Stimulated activated CD4-positive, alpha-beta T cell treated with anti-CD3 and anti-CD28 coated beads, Interleukin-15, amount 100 ng/mL, for 24 hours (primary cell): ENCODE measurements at regions not wholly inside any gene's neighbourhood (a gene's known extent, or its start where the extent isn't known, plus 50 kb on each side); places are given as distances from the start of the nearest gene placed in this dataset.

Experiments used
- DNase-seq: peaks from one replicate; pipeline ENCODE4 v3.0.0-alpha.2; 2020

GRCh38 chr2:59961746-59962145 lies 591.7 kb downstream of the BCL11A start:
- no peak for DNase-seq

DNA sequence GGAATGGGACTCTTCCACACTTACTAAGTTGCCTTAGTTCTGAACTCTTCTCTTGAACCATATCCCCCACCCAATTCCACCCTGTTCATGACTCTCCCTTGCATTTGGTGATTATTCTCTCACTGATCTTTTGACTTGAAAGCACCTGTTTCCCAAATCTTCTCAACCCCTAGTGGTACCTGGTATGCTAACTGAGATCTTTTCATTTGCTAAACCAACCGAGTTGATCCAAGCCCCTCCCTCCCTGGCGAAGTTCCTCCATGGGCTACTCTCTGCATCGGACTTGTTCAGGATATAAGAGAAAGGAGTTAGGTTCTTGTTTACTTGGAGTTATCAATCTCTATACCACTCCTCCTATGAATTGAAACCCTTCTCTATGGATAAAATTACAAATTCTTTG lies 593.5 kb downstream of the BCL11A start:
- no peak for DNase-seq

DNA sequence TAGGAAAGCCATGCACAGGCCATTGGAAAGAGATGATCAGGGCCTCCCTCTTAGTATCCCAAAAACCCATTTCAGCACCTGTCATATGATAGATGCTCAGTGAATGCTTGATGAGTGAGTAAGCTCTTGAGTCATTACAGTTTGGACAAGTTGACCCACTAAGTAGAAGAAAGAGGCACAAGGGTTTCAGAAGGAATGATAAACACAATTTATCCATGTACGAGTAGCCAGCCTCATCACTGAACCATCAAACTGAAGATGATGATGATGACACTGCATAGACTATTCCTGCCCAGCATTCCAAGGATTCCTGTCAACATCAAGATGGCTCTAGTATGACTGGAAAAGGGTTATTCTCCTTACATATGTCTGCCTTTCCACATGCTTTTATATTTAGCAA lies 596.0 kb downstream of the BCL11A start:
- no peak for DNase-seq

DNA sequence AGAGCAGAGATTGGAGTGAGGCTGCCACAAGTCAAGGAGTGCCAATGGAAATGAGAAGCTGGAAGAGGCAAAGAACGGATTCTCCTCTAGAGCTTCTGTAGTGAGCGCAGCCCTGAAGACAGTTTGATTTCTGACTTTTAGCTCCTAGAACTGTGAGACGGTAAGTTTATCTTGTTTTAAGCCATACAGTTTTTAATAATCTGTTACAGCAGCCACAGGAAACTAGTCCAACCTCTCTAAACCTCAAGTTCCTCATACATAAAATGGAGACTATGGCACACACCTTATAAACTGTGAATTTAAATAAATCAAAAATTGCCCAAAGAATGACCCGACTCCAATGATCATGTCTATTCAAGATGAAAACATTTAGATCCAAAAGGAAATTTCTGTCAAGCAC lies 596.5 kb downstream of the BCL11A start:
- no peak for DNase-seq

DNA sequence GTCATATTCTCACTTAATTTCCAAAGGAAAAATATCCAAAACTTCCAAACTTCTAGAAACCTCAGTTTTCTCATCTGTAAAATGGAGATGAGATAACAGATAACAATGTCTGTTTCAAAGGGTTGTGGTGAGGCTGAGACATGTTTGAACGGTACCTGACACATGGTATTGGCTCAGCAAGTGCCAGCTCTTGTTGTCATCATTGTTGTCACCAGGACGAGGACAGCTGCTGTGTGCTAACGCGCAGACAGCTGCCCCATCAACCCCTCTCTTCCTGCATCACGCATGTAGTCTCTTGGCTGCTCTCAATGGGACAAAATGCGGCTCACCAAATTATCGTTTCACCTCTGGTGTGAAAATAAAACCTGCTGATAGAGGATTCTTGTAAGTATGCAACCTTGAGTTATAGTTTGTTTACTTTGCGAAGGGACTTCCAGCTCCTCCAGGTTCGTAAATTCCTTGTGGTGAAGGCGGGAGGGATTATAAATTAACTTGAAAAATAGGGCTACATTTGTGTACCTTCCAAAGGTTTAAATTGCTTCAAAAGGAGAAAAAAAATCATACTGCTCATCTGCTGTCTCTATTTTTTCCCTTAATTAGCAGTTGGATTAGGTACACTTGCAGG lies 605.4 kb downstream of the BCL11A start:
- DNase-seq = no peak

- no peak for DNase-seq
Measured at GRCh38 chr2:59947209-59947608, 606.2 kb downstream of the BCL11A start.

DNA sequence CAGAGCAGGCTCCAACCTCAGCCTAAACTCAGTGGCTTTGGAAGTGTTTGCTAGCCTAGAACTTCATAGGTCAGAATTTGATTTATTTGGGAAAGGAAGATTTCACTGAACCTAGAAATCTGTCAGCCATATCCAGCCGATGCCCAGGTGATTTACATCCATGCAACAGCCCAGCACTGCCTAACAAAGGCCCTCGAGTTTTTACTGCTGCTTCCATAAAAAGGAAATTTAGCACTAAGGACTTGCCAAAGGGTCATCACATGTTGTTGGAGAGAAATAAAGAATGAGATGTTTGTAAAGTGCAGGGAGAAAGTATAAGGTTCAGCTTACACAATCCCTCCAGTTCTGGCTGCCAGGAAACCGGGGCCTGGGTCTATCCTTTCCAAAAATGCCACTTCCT lies 614.2 kb downstream of the BCL11A start:
- no peak for DNase-seq

GRCh38 chr2:59938181-59938580 lies 615.3 kb downstream of the BCL11A start:
- DNase-seq = no peak

GRCh38 chr2:59936048-59936447 lies 617.4 kb downstream of the BCL11A start:
- DNase-seq = no peak

GRCh38 chr2:59935005-59935404 lies 618.4 kb downstream of the BCL11A start:
- no peak for DNase-seq

DNA sequence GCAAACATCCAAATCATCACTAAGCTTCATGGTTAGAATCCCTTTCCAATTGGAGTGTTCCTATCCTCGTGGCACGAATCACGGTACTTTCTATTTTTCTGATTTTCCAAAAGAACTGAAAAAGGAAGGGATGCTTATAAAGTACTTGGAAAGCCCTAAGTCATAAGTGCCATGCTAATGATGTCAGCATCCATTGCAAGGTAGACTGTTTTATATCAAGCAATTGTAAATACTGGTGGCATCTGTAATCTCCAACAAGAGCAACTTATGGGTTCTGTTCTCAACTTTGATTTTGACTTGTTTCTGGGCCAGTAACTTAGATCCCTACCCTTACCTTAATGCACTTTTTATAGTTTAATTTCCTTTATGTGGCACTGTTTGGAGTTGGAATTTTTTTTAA lies 619.5 kb downstream of the BCL11A start:
- no peak for DNase-seq

- DNase-seq = no peak
Measured at GRCh38 chr2:59932341-59932740, 621.1 kb downstream of the BCL11A start.

DNA sequence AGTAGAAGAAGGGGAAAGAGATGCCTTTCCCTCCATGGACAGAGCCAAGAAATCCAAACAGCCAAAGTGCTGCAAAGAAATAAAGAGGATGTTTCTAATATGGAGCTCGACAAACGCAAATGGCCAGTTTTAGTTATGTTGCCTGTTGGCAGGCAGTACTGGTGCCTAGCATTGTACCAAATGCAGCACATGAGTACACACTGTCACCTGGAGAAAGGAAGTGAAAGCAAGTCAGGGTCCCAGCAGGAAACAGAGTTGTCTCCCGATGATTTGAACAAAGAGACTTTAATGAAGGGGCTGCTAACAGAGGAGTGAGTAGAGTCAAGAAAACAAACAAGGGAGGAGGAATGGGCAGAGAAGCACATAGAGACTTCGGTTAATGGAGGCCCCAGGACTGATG lies 623.0 kb downstream of the BCL11A start:
- no peak for DNase-seq

DNA sequence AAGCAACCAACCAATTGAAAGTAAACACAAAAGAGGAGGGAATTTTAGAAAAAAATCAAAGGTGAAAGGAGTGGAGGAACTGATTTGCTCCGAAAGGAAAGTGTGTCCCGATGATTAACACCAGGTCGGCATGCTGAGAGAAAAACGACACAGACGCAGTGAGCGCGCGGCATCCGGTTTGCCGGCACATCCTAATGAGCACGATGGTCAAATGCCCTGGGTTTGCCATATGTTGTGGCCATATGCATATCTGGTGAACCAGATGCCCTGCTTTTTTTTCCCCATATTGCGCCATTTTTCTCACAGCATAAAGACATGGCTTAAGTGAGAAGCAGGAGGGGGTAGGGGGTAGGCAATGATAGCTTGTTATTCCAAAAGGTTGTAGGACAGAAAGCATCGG lies 626.7 kb downstream of the BCL11A start:
- no peak for DNase-seq

- DNase-seq = no peak
Measured at GRCh38 chr2:59925321-59925720, 628.1 kb downstream of the BCL11A start.

GRCh38 chr2:59924346-59924745 lies 629.1 kb downstream of the BCL11A start:
- DNase-seq = no peak

DNA sequence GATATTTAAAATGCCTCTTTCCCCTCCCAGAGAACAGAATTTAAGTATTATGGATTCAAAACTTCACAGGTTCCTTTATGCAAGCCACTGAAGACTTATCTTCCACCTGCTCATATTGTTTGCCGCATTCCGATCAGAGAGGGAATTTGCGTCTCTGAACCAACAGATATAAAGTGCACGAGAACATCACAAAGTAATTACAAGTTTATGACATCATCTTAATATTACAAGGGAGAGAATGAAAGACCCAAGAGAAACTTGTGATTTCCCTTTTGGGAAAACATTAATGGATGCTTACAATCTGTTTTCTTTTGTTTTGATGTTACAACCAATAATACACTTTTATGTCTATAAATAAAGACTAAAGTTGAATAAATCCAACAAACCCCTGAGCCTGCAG lies 631.0 kb downstream of the BCL11A start:
- no peak for DNase-seq

DNA sequence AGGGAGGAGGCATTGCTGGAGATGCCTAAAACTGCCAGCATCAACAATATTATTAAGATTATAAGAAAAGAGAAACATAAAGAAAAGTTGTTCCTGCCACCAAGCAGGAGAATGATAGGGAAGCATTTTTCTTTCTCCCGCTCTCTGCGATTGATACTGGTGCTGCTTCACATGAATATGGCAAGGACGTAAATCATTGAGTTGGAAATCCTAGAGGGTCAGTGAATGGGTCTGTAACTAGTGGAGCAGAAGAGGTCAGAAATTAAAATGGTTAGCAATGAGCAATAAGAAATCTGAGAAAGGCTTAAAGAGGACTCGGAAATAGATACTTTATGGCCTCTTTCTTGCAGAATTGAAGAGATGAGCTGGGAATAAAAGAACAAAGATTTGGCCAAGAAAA lies 631.7 kb downstream of the BCL11A start:
- no peak for DNase-seq

DNA sequence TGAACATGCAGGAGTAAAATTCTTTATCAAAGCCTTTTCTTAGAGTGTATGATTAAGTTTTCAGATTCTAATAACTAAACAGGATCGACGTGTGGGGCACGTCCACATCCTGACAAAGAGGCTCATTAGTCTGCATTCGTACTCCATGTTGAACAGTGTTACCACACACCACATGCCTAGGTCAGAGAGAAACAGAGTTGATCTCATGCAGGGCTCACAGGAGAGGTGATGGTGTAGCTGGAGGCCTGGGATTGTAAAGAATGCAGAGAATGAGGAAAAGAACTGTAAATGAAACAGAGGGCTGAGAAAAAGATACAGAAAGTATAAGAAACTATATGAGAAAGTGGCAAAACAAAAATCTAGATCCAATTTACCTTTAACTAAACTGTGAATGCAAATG lies 632.5 kb downstream of the BCL11A start:
- DNase-seq = no peak

GRCh38 chr2:59920307-59920706 lies 633.1 kb downstream of the BCL11A start:
- DNase-seq = no peak

GRCh38 chr2:59919579-59919978 lies 633.9 kb downstream of the BCL11A start:
- DNase-seq = no peak

GRCh38 chr2:59912042-59912441 lies 641.4 kb downstream of the BCL11A start:
- DNase-seq = no peak

DNA sequence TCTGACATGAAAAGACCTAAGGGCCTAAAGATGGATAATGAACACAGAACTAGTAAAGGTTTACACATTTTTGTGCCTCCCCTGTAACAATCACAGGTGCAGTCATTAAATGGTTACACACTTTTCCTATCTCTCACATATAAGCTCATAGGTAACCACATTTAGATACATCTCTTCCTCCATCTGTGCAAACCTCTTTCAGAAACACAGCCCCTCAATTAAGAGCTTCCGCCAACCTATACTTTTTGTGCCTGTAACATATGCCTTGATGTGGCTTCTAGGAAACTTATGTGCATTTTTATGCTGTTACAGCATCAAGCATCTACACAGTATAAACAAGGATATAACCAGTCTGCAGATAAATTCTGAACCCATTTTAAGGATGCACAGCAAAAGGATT lies 643.3 kb downstream of the BCL11A start:
- no peak for DNase-seq

GRCh38 chr2:59909147-59909546 lies 644.3 kb downstream of the BCL11A start:
- no peak for DNase-seq

DNA sequence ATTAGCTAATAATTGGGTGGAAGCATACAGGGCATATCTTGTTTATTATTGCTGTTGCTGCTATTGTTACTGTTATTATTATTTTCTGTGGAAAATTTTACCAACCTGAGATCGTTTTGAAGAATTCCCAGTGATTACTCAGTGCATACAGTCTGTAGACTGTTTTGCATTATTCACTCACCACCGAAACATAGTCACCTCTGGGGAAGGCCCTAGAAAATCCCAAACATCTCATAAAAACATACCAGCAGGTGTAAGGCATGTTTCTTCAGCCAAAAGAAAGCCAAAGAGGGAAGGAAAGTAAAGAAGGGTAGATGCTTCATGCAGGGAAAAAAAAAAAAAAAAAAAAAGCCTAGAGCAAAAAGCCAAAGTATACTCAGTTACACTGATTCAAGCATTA lies 647.7 kb downstream of the BCL11A start:
- DNase-seq = no peak
